Lung (tissue), 11 donors: ENCODE measurements at regions not wholly inside any gene's neighbourhood (a gene's known extent, or its start where the extent isn't known, plus 50 kb on each side); places are given as distances from the start of the nearest gene placed in this dataset.

ENCODE experiments used
- ATAC-seq: fragments of 200-7000 bp; cut with Tn5 transposase; one replicate; pipeline ENCODE4 v1.9.1; 2020; ENCODE audit warnings: moderate number of reproducible peaks; ENCODE audit not compliant: insufficient read depth, low FRiP score
- DNase-seq, 3 donors: peaks; one replicate each; pipeline ENCODE4 v3.0.0-alpha.2; 2013 to 2017
- H3K27ac ChIP-seq, 2 donors: one replicate each; pipeline ENCODE4 v1.5.1; 2013; ENCODE audit warnings: mild to moderate bottlenecking in 2 of 2, moderate library complexity in 2 of 2, control low read depth in 1 of 2, inconsistent platforms in 1 of 2, low read depth in 1 of 2, low read length in 1 of 2
- H3K27me3 ChIP-seq, 3 donors: one replicate each; pipeline ENCODE4 v1.5.1; 2013; ENCODE audit warnings: low read length in 2 of 3; ENCODE audit not compliant: control insufficient read depth in 3 of 3, insufficient read depth in 3 of 3
- H3K36me3 ChIP-seq, 4 donors: one replicate each; pipeline ENCODE4 v1.5.1; 2013; ENCODE audit warnings: low read length in 4 of 4, mild to moderate bottlenecking in 1 of 4, moderate library complexity in 1 of 4; ENCODE audit not compliant: control insufficient read depth in 4 of 4, insufficient read depth in 4 of 4
- H3K4me1 ChIP-seq, 5 donors: one replicate each; pipeline ENCODE4 v1.5.1; 2013; ENCODE audit warnings: low read length in 5 of 5, mild to moderate bottlenecking in 2 of 5, moderate library complexity in 1 of 5; ENCODE audit not compliant: control insufficient read depth in 5 of 5, insufficient read depth in 5 of 5
- H3K4me3 ChIP-seq: one replicate; pipeline ENCODE4 v1.5.1; 2013; ENCODE audit warnings: mild to moderate bottlenecking, control low read depth, moderate library complexity
- H3K9ac ChIP-seq, 2 donors: one replicate each; pipeline ENCODE4 v1.5.1; 2013; ENCODE audit warnings: low read length in 2 of 2, control low read depth in 1 of 2; ENCODE audit not compliant: insufficient read depth in 1 of 2
- H3K9me3 ChIP-seq, 4 donors: one replicate each; pipeline ENCODE4 v1.5.1; 2013; ENCODE audit warnings: low read length in 3 of 4, mild to moderate bottlenecking in 1 of 4, moderate library complexity in 1 of 4; ENCODE audit not compliant: control insufficient read depth in 4 of 4, insufficient read depth in 3 of 4
- WGBS, 2 donors: extraction: QIAGEN DNeasy Blood & Tissue Kit; methylation state at CpG; one replicate each; pipeline ENCODE4 v1.1.7; 2013; 5-methylcytosine and 5-hydroxymethylcytosine counted together
- TF ChIP-seq, protein P1 (sequence below): IDR thresholded peaks from 2 replicates; pipeline ENCODE4 v1.5.1; 2012; ENCODE audit warnings: mild to moderate bottlenecking; ENCODE audit errors: control extremely low read depth, extremely low read depth
- donor health status: control.
- donor health status: control.
- donor health status: Bipolar disorder and iron deficiency.
- donor health status: healthy.
- donor health status: DM: yes; HTN: yes; CAD: no.

DNA sequence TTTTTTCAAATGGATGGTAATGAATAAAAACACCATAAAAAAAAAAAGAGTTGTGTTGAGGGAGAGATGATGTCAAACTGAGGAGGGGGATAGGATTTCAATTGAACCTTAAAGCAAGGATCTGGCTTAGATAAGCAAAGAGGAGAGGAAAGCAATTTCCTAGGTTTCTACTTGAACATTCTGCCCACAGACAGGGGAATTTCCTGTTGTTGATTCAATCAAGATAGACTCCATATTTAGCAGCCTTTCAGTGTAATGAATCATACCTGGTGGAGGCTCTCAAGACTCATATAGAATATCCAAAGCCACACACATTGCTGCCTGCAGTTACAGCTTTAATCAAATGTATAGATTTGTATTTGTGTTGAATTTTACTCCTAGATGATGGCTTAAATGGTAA lies 294.4 kb upstream of the PIK3C3 start:
- DNase-seq: no peak
- H3K4me1 ChIP-seq: peaks cover 0 to 3% (median 0%) of the 10 kb centered on the region in 5 donors
- no peaks in the 10 kb centered on the region for H3K27me3 ChIP-seq
- TF ChIP-seq, protein P1, sequence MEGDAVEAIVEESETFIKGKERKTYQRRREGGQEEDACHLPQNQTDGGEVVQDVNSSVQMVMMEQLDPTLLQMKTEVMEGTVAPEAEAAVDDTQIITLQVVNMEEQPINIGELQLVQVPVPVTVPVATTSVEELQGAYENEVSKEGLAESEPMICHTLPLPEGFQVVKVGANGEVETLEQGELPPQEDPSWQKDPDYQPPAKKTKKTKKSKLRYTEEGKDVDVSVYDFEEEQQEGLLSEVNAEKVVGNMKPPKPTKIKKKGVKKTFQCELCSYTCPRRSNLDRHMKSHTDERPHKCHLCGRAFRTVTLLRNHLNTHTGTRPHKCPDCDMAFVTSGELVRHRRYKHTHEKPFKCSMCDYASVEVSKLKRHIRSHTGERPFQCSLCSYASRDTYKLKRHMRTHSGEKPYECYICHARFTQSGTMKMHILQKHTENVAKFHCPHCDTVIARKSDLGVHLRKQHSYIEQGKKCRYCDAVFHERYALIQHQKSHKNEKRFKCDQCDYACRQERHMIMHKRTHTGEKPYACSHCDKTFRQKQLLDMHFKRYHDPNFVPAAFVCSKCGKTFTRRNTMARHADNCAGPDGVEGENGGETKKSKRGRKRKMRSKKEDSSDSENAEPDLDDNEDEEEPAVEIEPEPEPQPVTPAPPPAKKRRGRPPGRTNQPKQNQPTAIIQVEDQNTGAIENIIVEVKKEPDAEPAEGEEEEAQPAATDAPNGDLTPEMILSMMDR: no peak
- no peak overlapping the region for H3K4me3 ChIP-seq
- H3K36me3 ChIP-seq: no peaks in the 10 kb centered on the region
- peaks cover 0 to 2% (median 1%) of the 10 kb centered on the region in 4 donors for H3K9me3 ChIP-seq
- ATAC-seq: no peak
- no peak overlapping the region for H3K27ac ChIP-seq
- no peak overlapping the region for H3K9ac ChIP-seq

DNA sequence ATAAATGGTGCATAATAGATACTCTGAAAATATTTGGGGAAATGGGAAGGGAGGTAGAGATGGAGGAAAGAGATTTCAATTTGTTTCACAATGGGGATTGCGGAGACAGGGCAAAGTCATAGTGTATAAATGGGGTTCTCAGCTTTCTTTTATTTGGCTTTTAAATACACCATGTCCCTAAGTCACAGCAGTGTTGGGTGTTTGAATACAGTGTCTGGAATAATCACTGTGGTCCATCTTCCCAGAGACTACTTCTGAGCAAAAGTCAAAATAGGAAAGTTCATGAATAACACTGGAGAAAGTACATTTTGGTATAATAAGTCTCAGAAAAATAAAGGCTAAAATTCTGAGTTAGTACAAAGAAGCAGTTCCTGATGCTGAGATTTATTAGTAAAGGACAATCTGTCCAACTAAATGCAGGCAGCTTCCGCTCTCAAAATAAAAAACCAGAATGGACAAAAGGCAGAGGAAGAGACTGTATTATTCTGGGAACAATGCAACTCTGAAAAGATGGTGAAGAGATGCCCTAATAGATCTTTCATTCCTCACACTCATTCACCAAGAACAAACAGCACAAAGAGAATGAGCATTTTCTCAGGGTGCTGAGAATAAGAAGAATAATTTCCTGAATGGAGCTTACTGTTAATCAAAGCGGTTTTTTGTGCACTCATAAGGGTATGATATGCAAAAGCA lies 295.4 kb upstream of the PIK3C3 start:
- no peak for ATAC-seq

DNA sequence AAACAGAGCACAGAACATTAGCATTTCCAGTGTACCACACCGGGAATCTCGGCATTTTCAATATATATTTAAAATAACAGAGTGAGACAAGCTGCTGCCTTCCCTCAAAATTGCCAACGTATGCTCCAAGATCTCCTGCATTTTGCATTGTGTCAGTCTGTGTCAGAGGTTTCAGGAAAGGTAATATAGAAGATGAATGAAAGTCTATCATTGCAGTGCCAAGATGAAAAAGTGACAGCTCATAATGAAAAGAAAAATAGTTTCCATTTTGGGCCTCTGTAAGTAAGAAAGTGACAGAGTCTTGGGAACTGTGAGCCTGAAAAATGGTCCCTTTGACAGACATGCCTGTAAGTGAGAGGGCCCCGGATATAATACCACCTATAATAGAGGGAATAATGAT lies 297.8 kb upstream of the PIK3C3 start:
- H3K9ac ChIP-seq: no peak overlapping the region
- H3K9me3 ChIP-seq: no peaks in the 10 kb centered on the region
- 84 to 86% methylated on average over 4 of the region's 4 CpGs for WGBS, 2 donors
- H3K27me3 ChIP-seq: no peaks in the 10 kb centered on the region
- no peak for ATAC-seq
- TF ChIP-seq, protein P1: no peak
- no peak for DNase-seq
- no peak overlapping the region for H3K27ac ChIP-seq
- no peaks in the 10 kb centered on the region for H3K36me3 ChIP-seq
- H3K4me1 ChIP-seq: peaks cover 0 to 3% (median 0%) of the 10 kb centered on the region in 5 donors
- no peak overlapping the region for H3K4me3 ChIP-seq

More for the DNA sequence above, 295.4 kb upstream of the PIK3C3 start:
- 75 to 85% methylated on average over 3 of the region's 3 CpGs for WGBS, 2 donors
- H3K4me1 ChIP-seq: peaks cover 0 to 3% (median 0%) of the 10 kb centered on the region in 5 donors
- no peak overlapping the region for H3K27ac ChIP-seq
- TF ChIP-seq, protein P1: no peak
- H3K9ac ChIP-seq: no peak overlapping the region
- H3K36me3 ChIP-seq: no peaks in the 10 kb centered on the region
- no peaks in the 10 kb centered on the region for H3K9me3 ChIP-seq
- no peak for DNase-seq
- no peaks in the 10 kb centered on the region for H3K27me3 ChIP-seq
- H3K4me3 ChIP-seq: no peak overlapping the region

DNA sequence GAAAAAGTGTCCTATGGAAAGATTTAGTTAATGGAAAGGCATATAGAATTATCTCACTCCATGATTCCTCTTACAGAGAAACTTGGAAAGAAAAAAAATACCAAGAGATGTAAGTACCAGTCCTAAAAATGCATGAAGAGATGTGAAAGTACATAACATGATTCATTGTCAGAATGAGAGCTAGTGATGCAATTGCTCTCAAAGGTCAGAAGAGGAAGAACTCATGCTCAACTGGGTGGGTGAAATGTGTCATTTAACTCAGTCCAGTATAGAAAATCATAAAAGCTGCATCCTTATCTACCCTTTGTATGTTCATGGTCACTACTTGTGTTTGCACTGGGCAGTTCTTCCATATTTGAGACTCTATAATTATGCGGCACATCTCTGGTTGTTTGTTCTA lies 300.0 kb upstream of the PIK3C3 start:
- TF ChIP-seq, protein P1: no peak
- no peaks in the 10 kb centered on the region for H3K36me3 ChIP-seq
- no peak overlapping the region for H3K27ac ChIP-seq
- DNase-seq (no peak), ATAC-seq (no peak)
- no peak overlapping the region for H3K9ac ChIP-seq
- H3K9me3 ChIP-seq: no peaks in the 10 kb centered on the region
- no peak overlapping the region for H3K4me3 ChIP-seq
- 92 to 95% methylated on average over 1 of the region's 1 CpG for WGBS, 2 donors
- no peaks in the 10 kb centered on the region for H3K4me1 ChIP-seq
- no peaks in the 10 kb centered on the region for H3K27me3 ChIP-seq
